ENCODE measurements at regions not wholly inside any gene's neighbourhood (a gene's known extent, or its start where the extent isn't known, plus 50 kb on each side); places are given as distances from the start of the nearest gene placed in this dataset.

DNA sequence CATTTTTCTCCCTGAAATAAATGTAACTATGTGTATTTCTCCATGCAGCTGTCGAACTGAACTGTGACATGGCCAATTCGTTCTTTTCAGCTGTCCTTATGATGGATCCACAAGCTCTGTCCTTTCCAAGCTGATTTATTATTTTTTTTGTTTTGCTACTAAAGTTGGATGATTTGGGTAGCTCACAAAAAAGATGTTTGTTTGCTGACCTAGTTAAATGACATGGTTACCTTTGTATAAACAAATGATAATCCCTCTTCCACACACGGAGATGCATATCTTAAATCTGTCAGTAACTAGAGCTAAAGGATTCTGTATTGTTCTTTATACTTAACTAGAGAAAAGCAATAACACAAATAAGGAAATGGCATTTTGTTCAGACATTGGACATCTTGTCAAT, 884.3 kb upstream of the PCDH20 start:
- TF ChIP-seq, protein P1, sequence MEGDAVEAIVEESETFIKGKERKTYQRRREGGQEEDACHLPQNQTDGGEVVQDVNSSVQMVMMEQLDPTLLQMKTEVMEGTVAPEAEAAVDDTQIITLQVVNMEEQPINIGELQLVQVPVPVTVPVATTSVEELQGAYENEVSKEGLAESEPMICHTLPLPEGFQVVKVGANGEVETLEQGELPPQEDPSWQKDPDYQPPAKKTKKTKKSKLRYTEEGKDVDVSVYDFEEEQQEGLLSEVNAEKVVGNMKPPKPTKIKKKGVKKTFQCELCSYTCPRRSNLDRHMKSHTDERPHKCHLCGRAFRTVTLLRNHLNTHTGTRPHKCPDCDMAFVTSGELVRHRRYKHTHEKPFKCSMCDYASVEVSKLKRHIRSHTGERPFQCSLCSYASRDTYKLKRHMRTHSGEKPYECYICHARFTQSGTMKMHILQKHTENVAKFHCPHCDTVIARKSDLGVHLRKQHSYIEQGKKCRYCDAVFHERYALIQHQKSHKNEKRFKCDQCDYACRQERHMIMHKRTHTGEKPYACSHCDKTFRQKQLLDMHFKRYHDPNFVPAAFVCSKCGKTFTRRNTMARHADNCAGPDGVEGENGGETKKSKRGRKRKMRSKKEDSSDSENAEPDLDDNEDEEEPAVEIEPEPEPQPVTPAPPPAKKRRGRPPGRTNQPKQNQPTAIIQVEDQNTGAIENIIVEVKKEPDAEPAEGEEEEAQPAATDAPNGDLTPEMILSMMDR (IDR thresholded peaks at IDR 0.05 in 2 of 3, conservative IDR thresholded peaks at IDR 0.05 in 1 of 3; ENCODE audit: borderline replicate concordance in 1 of 3, insufficient read depth in 1 of 3, low read depth in 2 of 3, low read length in 2 of 3): no peak
- no peak for TF ChIP-seq EZH2 (IDR thresholded peaks at IDR 0.05)
- no peak for TF ChIP-seq POLR2A (IDR thresholded peaks at IDR 0.05; ENCODE audit: borderline replicate concordance, extremely low read depth, insufficient read depth, insufficient read length)

All from HCT116 (cell line).